Upper lobe of left lung (tissue), 6 donors: ENCODE measurements at regions not wholly inside any gene's neighbourhood (a gene's known extent, or its start where the extent isn't known, plus 50 kb on each side); places are given as distances from the start of the nearest gene placed in this dataset.
"Not testable (repeated sequence)": the region's sequence is repeated elsewhere in the genome, so short reads cannot be mapped to it uniquely, and the experiment has no call there.

Experiments
- ATAC-seq, 2 donors: fragments of 200-7000 bp; cut with Tn5 transposase; one replicate each; pipeline ENCODE4 v1.9.1; 2022; ENCODE audit warnings: mild to moderate bottlenecking in 2 of 2, moderate library complexity in 2 of 2; ENCODE audit not compliant: low FRiP score in 2 of 2
- DNase-seq, 2 donors: peaks; one replicate each; pipeline ENCODE4 v3.0.0-alpha.2; 2019 to 2020
- H3K27ac ChIP-seq, 4 donors: fragments of 200-600 bp; sonication (generic); one replicate each; pipeline ENCODE4 v1.5.1; 2016 to 2019
- H3K27me3 ChIP-seq, 4 donors: fragments of 200-600 bp; sonication (generic); one replicate each; pipeline ENCODE4 v1.5.1; 2017 to 2019
- H3K36me3 ChIP-seq, 4 donors: fragments of 200-600 bp; sonication (generic); one replicate each; pipeline ENCODE4 v1.5.1; 2016 to 2019
- H3K4me1 ChIP-seq, 4 donors: fragments of 200-600 bp; sonication (generic); one replicate each; pipeline ENCODE4 v1.5.1; 2018 to 2019
- H3K4me3 ChIP-seq, 4 donors: fragments of 200-600 bp; sonication (generic); one replicate each; pipeline ENCODE4 v1.5.1; 2017 to 2019; ENCODE audit warnings: mild to moderate bottlenecking in 2 of 4, moderate library complexity in 1 of 4
- H3K9me3 ChIP-seq, 4 donors: fragments of 200-600 bp; sonication (generic); one replicate each; pipeline ENCODE4 v1.5.1; 2018 to 2019
- EP300 ChIP-seq, 4 donors: sonication (generic); formaldehyde crosslinking; IDR thresholded peaks; one replicate each; pipeline ENCODE4 v1.5.1; 2017; ENCODE audit warnings: antibody characterized with exemption in 4 of 4, control low read depth in 2 of 4
- POLR2A ChIP-seq, 4 donors: fragments of 450-650 bp; IDR thresholded peaks; one replicate each; pipeline ENCODE4 v1.5.1; 2016 to 2017; ENCODE audit warnings: antibody characterized with exemption in 4 of 4, mild to moderate bottlenecking in 2 of 4
- POLR2AphosphoS5 ChIP-seq, 2 donors: sonication (generic); formaldehyde crosslinking; IDR thresholded peaks; one replicate each; pipeline ENCODE4 v1.5.1; 2017; ENCODE audit warnings: antibody characterized with exemption in 2 of 2
- WGBS, 2 donors: methylation state at CpG; one replicate each; pipeline ENCODE4 v1.1.5; 2017 to 2018; 5-methylcytosine and 5-hydroxymethylcytosine counted together
- TF ChIP-seq, protein P1 (sequence below), 6 experiments: fragments of 450-650 bp in 4 of 6; fragments of 200-600 bp in 2 of 6; sonication (generic) in 2 of 6; IDR thresholded peaks; one replicate each; pipeline ENCODE4 v1.5.1; 2016 to 2019; ENCODE audit warnings: antibody characterized with exemption in 6 of 6
- donor health status: DM: no; HTN: no; CAD: no; lungs with moderate emphysema.
- donor health status: DM: no; HTN: yes; CAD: no; lungs with severe emphysema.

DNA sequence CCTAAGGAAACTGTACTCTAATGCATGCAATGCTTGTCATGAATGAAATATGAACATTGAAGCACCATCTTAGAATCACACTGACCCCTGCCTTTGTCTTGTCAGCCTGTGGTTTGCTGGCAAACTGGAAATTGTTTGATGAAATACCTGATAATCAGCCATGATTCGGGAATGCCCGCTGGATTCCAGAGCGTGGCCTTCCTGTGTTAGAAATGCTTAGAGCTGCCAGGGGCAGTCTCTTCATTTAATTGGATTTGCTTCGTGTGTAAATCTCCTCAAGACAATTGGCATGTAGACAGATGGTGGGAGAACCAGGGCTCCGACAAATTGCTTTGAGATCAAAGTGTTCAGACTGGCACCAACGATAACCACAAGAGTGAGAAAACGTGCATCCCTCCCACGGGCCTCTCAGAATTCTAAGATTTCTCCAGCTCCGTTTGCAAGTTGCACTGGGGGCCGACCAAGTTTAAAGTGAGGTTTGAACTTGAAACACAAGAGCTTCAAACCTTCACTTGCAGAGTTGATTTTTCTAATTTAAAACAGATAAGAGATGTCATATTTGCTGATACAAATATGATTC, 146.2 kb downstream of the ARRDC4 start:
- not testable (repeated sequence) for H3K9me3 ChIP-seq, H3K4me3 ChIP-seq, H3K27me3 ChIP-seq, DNase-seq, H3K27ac ChIP-seq, H3K4me1 ChIP-seq, ATAC-seq, H3K36me3 ChIP-seq
- WGBS, 2 donors, result 43 to 61% methylated on average over 7 of the region's 10 CpGs

DNA sequence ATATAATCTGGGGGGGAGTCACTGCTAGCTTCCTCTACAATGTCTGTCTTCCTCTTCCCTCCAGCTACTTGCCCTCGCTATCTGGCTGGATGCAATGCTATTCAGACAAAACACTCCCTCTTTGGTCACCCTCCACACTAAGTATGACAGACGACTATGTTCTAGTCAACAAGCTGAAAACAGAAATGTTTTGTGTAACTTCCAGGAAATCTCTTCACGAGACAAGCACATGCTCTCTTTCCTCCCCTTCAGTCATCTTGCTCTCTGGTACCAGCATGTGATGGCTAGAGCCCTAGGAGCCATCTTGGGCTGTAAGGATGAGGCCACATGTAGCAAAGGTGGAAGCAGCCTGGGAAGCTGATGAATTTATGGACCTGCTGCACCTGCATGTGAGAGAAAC, 151.3 kb downstream of the ARRDC4 start:
- Histone ChIP-seq H3K9me3 (no peaks in the 10 kb centered on the region), H3K27me3 (no peaks in the 10 kb centered on the region), H3K4me1 (no peaks in the 10 kb centered on the region), H3K4me3 (no peak overlapping the region), H3K36me3 (no peaks in the 10 kb centered on the region), H3K27ac (no peak overlapping the region)
- TF ChIP-seq, protein P1, sequence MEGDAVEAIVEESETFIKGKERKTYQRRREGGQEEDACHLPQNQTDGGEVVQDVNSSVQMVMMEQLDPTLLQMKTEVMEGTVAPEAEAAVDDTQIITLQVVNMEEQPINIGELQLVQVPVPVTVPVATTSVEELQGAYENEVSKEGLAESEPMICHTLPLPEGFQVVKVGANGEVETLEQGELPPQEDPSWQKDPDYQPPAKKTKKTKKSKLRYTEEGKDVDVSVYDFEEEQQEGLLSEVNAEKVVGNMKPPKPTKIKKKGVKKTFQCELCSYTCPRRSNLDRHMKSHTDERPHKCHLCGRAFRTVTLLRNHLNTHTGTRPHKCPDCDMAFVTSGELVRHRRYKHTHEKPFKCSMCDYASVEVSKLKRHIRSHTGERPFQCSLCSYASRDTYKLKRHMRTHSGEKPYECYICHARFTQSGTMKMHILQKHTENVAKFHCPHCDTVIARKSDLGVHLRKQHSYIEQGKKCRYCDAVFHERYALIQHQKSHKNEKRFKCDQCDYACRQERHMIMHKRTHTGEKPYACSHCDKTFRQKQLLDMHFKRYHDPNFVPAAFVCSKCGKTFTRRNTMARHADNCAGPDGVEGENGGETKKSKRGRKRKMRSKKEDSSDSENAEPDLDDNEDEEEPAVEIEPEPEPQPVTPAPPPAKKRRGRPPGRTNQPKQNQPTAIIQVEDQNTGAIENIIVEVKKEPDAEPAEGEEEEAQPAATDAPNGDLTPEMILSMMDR (IDR thresholded peaks at IDR 0.05), result no peak
- TF ChIP-seq POLR2A (IDR thresholded peaks at IDR 0.05), result no peak
- no peak for TF ChIP-seq EP300 (IDR thresholded peaks at IDR 0.05)
- no peak for TF ChIP-seq POLR2AphosphoS5 (IDR thresholded peaks at IDR 0.05)
- DNase-seq, result no peak
- WGBS, 2 donors, result 41 to 48% methylated on average over 3 of the region's 3 CpGs
- no peak for ATAC-seq

DNA sequence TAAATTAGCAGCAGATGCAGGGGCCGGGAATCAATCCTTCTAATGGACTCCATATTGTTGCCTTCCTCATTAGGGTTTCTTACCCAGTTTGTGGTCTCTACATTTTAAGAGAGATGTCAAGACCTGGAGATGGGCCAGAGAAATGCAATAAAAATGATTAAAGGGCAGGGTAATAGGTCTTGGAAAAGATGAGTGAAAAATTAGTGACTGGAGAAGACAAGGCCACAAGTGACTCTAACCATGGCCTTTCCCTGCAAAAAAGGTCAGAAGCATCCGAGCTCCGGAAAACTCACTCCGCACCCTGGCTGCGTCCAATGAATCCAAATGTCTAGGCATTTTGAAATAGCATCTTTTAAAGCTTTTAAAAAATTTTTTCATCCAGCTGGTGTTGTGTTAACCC, 152.8 kb downstream of the ARRDC4 start:
- Histone ChIP-seq H3K36me3 (no peaks in the 10 kb centered on the region), H3K4me3 (no peak overlapping the region), H3K4me1 (no peaks in the 10 kb centered on the region), H3K27ac (no peak overlapping the region), H3K9me3 (no peaks in the 10 kb centered on the region), H3K27me3 (no peaks in the 10 kb centered on the region)
- TF ChIP-seq POLR2AphosphoS5 (IDR thresholded peaks at IDR 0.05) (no peak), EP300 (IDR thresholded peaks at IDR 0.05) (no peak), POLR2A (IDR thresholded peaks at IDR 0.05) (no peak)
- TF ChIP-seq, protein P1 (IDR thresholded peaks at IDR 0.05), result no peak
- no peak for ATAC-seq
- no peak for DNase-seq
- 95 to 96% methylated on average over 5 of the region's 5 CpGs for WGBS, 2 donors

DNA sequence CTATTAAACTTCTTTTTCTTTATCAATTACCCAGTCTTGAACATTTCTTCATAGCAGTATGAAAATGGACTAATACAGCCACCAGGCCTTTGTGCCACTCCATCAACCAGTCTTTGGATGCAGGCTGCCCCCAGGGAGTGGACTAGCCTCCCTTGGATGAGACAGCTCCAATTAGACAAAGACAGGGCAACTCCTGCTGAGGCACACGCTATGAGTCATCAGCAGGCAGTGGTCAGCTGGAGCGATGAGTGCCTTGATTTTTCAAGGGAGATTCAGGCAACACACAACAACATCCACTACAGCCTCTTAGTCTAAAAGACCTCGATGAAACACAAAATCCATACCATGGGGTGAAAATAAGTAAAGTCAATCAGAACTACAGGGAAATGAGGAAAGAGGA, 160.1 kb downstream of the ARRDC4 start:
- Histone ChIP-seq H3K9me3 (no peaks in the 10 kb centered on the region), H3K4me1 (no peaks in the 10 kb centered on the region), H3K4me3 (no peak overlapping the region), H3K27me3 (no peaks in the 10 kb centered on the region), H3K27ac (no peak overlapping the region), H3K36me3 (no peaks in the 10 kb centered on the region)
- TF ChIP-seq POLR2AphosphoS5 (IDR thresholded peaks at IDR 0.05) (no peak), POLR2A (IDR thresholded peaks at IDR 0.05) (no peak), EP300 (IDR thresholded peaks at IDR 0.05) (no peak)
- TF ChIP-seq, protein P1 (IDR thresholded peaks at IDR 0.05), result no peak
- ATAC-seq (no peak), DNase-seq (no peak)
- WGBS, 2 donors, result 90 to 92% methylated on average over 3 of the region's 3 CpGs

DNA sequence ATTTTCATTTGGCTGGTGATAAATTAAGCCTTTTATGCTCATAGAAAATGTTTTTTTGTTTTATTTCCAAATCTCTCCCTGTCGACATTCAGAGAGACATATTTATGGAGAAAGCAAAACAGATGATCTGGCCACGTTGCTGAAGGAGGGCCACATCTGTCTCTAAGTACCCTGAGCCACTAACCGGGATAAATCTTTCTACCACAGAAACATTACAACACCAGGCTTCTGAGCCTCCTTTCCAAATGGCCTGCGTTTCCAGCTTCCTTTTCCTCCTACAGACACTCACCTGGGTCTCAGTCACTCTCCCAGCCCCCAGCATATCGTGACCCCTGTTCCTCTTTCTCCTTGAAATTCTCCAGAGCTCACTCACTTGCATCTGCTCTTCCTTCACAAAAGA, 161.0 kb downstream of the ARRDC4 start:
- DNase-seq (no peak), ATAC-seq (no peak)
- Histone ChIP-seq H3K4me3 (no peak overlapping the region), H3K27ac (no peak overlapping the region), H3K36me3 (no peaks in the 10 kb centered on the region), H3K9me3 (no peaks in the 10 kb centered on the region), H3K4me1 (no peaks in the 10 kb centered on the region), H3K27me3 (no peaks in the 10 kb centered on the region)
- 44 to 55% methylated on average over 5 of the region's 5 CpGs for WGBS, 2 donors
- TF ChIP-seq EP300 (IDR thresholded peaks at IDR 0.05), result no peak
- TF ChIP-seq, protein P1 (IDR thresholded peaks at IDR 0.05), result no peak
- TF ChIP-seq POLR2A (IDR thresholded peaks at IDR 0.05), result no peak
- TF ChIP-seq POLR2AphosphoS5 (IDR thresholded peaks at IDR 0.05), result no peak
